Small intestine (tissue), 7 donors: ENCODE measurements at regions not wholly inside any gene's neighbourhood (a gene's known extent, or its start where the extent isn't known, plus 50 kb on each side); places are given as distances from the start of the nearest gene placed in this dataset.
A peak's percentile ranks its signal among the peaks of the same experiment; 100 is the strongest.

Experiments used
- DNase-seq, 2 donors: peaks; one replicate each; pipeline versions ENCODE4 v3.0.0 to v3.0.0-alpha.2; 2013
- FAIRE-seq: peaks from 2 replicates; lab custom pipeline; 2012; peaks lifted over from hg19 to GRCh38; lab: Jason Lieb, UNC
- H3K27ac ChIP-seq, 3 donors: one replicate each; pipeline ENCODE4 v1.5.1; 2013; ENCODE audit warnings: low read length in 2 of 3, mild to moderate bottlenecking in 2 of 3, control low read depth in 1 of 3, inconsistent platforms in 1 of 3, low read depth in 1 of 3, moderate library complexity in 1 of 3
- H3K27me3 ChIP-seq, 3 donors: one replicate each; pipeline ENCODE4 v1.6.1; 2013; ENCODE audit warnings: low read length in 3 of 3, inconsistent platforms in 1 of 3; ENCODE audit not compliant: control insufficient read depth in 3 of 3, insufficient read depth in 3 of 3
- H3K36me3 ChIP-seq, 3 donors: one replicate each; pipeline ENCODE4 v1.6.1; 2013; ENCODE audit warnings: low read length in 3 of 3, inconsistent platforms in 1 of 3, low read depth in 1 of 3, mild to moderate bottlenecking in 1 of 3, moderate library complexity in 1 of 3; ENCODE audit not compliant: control insufficient read depth in 3 of 3, insufficient read depth in 2 of 3
- H3K4me1 ChIP-seq, 3 donors: one replicate each; pipeline ENCODE4 v1.6.1; 2013; ENCODE audit warnings: low read length in 2 of 3, inconsistent platforms in 1 of 3, low read depth in 1 of 3, mild to moderate bottlenecking in 1 of 3, moderate library complexity in 1 of 3; ENCODE audit not compliant: control insufficient read depth in 3 of 3, insufficient read depth in 2 of 3
- H3K4me3 ChIP-seq, 3 donors: one replicate each; pipeline ENCODE4 v1.5.1; 2013; ENCODE audit warnings: low read length in 3 of 3, control low read depth in 1 of 3, inconsistent platforms in 1 of 3, low read depth in 1 of 3, mild to moderate bottlenecking in 1 of 3, moderate library complexity in 1 of 3
- H3K9me3 ChIP-seq, 2 donors: one replicate each; pipeline ENCODE4 v1.6.1; 2013; ENCODE audit warnings: low read depth in 1 of 2, low read length in 1 of 2; ENCODE audit not compliant: control insufficient read depth in 2 of 2, insufficient read depth in 1 of 2
- WGBS, 3 donors: extraction: QIAGEN DNeasy Blood & Tissue Kit; methylation state at CpG; one replicate each; pipeline ENCODE4 v1.1.7; 2013; 5-methylcytosine and 5-hydroxymethylcytosine counted together
- donor health status: healthy with polysubstance abuse.
- donor health status: control.
- donor health status: control.
- donor health status: Bipolar disorder and iron deficiency.
- donor health status: healthy.

DNA sequence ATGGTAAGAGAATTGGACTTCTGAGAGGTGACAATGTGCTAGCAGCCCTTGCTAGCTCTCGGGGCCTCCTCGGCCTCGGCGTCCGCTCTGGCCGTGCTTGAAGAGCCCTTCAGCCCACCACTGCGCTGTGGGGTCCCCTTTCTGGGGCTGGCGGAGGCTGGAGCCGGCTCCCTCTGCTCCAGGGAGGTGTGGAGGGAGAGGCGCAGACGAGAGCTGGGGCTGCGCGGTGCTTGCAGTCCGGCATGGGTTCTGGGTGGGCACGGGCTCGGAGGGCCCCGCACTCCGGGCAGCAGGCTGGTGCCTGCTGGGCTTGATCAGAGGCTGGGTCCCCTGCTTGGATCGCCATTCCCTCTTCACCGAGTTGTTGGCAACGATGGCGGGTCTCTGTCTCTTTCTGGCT, 226.4 kb upstream of the AMIGO2 start:
- DNase-seq (no peak), FAIRE-seq (no peak)
- H3K27ac ChIP-seq, result no peak overlapping the region
- H3K4me1 ChIP-seq, result peaks cover 0 to 2% (median 0%) of the 10 kb centered on the region in 3 donors
- H3K27me3 ChIP-seq, result no peaks in the 10 kb centered on the region
- H3K36me3 ChIP-seq, result no peaks in the 10 kb centered on the region
- H3K9me3 ChIP-seq, result no peaks in the 10 kb centered on the region
- no peak overlapping the region for H3K4me3 ChIP-seq
- 93 to 96% (median 93%) methylated on average over 22 of the region's 22 CpGs for WGBS, 3 donors

DNA sequence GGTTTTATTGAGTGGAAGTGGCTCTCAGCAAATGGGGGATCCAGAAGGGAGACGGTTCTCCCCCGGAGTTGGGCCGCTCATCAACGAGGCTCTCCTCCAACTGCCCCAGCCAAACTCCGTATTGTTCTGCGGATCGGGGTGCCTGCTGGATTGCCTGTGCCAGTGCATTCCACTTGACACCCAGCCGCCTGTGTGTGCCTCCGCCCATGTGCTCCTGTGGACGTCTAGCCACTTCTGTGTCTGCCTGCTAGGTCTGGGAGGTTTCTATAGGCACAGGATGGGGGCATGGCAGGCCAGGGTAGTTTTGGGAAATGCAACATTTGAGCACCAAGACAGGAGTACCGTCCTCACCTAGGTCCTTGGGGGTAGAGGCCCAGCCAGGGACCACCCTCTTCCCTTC, 225.7 kb upstream of the AMIGO2 start:
- no peaks in the 10 kb centered on the region for H3K36me3 ChIP-seq
- peaks cover 0 to 2% (median 0%) of the 10 kb centered on the region in 3 donors for H3K4me1 ChIP-seq
- no peak for FAIRE-seq
- H3K27me3 ChIP-seq, result no peaks in the 10 kb centered on the region
- H3K9me3 ChIP-seq, result no peaks in the 10 kb centered on the region
- no peak for DNase-seq
- H3K27ac ChIP-seq, result no peak overlapping the region
- 93 to 97% (median 93%) methylated on average over 11 of the region's 11 CpGs for WGBS, 3 donors
- H3K4me3 ChIP-seq, result no peak overlapping the region

DNA sequence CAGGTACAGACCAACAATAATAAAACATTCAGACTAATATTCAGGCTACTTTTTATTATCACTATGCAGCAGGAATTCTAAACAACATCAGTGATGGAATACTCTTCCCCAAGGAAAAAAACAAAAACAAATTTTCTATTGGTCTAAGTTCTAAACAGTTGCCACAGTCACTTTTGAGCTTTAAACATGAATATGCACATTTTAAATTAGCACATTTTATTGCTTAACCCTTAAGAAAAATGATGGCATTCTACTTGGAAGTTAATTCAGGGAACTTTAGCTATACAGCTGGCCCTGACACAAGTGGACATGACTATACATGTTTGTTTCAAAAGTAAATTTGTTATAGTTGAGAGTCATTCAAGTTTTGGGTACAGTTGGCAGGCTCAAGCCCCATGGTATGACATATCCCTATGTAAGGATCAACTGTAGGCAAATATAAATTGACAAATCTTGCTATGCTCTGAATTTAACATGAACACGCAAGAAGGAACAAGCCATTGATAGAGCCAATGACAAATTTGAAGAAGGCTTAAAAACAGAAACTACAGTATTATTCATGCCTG, 224.3 kb upstream of the AMIGO2 start:
- no peak for FAIRE-seq
- no peaks in the 10 kb centered on the region for H3K36me3 ChIP-seq
- no peak overlapping the region for H3K27ac ChIP-seq
- H3K9me3 ChIP-seq, result no peaks in the 10 kb centered on the region
- H3K4me1 ChIP-seq, result peaks cover 0 to 2% (median 0%) of the 10 kb centered on the region in 3 donors
- WGBS, 3 donors, result 97 to 100% (median 97%) methylated on average over 1 of the region's 1 CpG
- DNase-seq, result no peak
- H3K27me3 ChIP-seq, result no peaks in the 10 kb centered on the region
- H3K4me3 ChIP-seq, result no peak overlapping the region

DNA sequence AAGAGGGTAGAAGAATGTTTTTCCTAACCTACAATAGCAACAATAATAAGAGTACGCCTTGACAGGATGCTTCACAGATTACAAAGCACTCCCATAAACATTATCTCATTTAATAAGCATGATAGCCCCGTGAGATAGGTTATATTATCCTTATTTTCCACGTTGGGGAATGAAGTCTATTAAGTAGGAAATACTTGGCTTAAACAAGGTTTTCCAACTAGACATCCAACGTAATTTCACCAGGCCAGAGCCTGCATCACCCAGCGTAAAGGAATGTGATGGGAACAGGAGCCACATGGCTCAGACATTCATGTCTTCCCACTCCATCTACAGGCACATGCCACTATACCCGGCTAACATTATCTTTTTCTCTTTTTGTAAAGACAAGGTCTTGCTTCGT, 223.4 kb upstream of the AMIGO2 start:
- FAIRE-seq (no peak), DNase-seq (no peak)
- no peaks in the 10 kb centered on the region for H3K27me3 ChIP-seq
- 72 to 86% (median 82%) methylated on average over 7 of the region's 7 CpGs for WGBS, 3 donors
- H3K4me1 ChIP-seq, result peaks cover 0 to 2% (median 0%) of the 10 kb centered on the region in 3 donors
- no peaks in the 10 kb centered on the region for H3K9me3 ChIP-seq
- no peaks in the 10 kb centered on the region for H3K36me3 ChIP-seq
- H3K27ac ChIP-seq, result no peak overlapping the region
- H3K4me3 ChIP-seq, result no peak overlapping the region

DNA sequence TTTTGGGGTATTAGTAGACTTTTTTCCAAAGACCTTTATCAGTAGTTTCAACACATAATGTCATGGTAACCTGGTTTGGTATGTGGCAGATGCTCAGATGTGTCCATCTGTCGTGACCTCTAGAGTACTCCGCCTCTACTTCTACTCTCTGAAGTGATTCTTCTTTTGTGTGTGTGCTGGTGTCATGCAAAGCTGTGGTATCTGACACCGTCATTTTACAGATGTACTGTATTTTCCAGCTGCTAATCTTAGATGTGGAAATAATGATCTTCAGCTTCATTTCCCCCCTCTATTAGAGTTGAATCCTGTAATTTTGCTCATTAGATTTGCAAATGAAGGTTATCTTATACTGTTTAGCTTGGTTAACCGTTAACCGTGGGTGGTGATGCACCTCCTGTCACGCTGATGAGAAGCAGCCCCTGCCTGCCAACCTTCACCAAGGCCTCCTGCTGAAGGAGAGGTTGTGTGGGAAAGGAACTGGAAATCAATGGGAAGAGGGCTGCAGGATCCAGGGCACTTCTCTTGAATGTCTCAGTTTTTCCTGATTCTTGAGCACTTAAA, 222.4 kb upstream of the AMIGO2 start:
- Histone ChIP-seq H3K4me1 (no peaks in the 10 kb centered on the region), H3K4me3 (no peak overlapping the region), H3K36me3 (no peaks in the 10 kb centered on the region), H3K27ac (no peak overlapping the region), H3K27me3 (no peaks in the 10 kb centered on the region), H3K9me3 (no peaks in the 10 kb centered on the region)
- 53 to 58% (median 53%) methylated on average over 6 of the region's 6 CpGs for WGBS, 3 donors
- FAIRE-seq (no peak), DNase-seq (no peak)

DNA sequence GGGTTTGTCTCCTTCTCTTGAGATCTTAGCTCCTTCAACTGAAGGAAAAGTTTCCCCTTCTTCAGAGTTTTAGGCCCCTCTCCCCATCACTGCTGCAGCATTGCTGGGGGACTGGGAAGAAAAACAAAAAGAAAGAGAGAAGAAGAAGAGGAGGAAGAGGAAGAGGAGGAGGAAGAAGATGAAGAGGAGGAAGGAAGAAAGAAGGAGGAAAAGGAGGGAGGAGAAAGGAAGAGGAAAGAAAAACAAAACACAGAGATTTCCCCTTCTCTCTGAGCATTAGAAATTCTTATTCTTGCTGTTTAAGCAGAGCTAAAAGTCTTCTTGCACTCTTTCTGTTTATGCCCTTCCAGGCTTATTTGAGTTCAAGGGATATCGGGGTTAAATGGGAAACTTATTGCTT, 219.8 kb upstream of the AMIGO2 start:
- H3K9me3 ChIP-seq, result no peaks in the 10 kb centered on the region
- 63 to 75% (median 64%) methylated on average over 1 of the region's 1 CpG for WGBS, 3 donors
- no peaks in the 10 kb centered on the region for H3K36me3 ChIP-seq
- H3K4me3 ChIP-seq, result no peak overlapping the region
- DNase-seq, result no peak
- no peaks in the 10 kb centered on the region for H3K4me1 ChIP-seq
- FAIRE-seq, result no peak
- no peaks in the 10 kb centered on the region for H3K27me3 ChIP-seq
- H3K27ac ChIP-seq, result no peak overlapping the region

DNA sequence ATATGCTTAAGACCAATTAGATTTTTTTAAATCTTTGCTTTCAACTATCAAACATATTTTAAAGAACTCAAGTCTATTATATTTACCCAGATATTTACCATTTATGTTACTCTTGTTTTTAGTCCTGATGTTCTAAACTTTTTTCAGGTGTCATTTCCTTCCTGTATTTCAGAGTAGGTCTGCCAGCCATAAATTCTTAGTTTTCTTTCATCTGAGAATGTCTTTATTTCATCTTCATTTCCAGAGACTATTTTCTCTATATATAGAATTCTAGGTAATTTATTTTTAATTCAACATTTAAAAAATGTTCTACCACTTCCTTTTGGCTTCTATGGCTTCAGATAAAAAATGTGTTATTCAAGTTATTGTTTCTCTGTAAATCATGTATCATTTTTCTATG, 218.2 kb upstream of the AMIGO2 start:
- H3K27me3 ChIP-seq, result no peaks in the 10 kb centered on the region
- H3K27ac ChIP-seq, result no peak overlapping the region
- no peaks in the 10 kb centered on the region for H3K36me3 ChIP-seq
- DNase-seq, result no peak
- H3K9me3 ChIP-seq, result no peaks in the 10 kb centered on the region
- FAIRE-seq, result peak; percentile 30
- H3K4me1 ChIP-seq, result no peaks in the 10 kb centered on the region
- H3K4me3 ChIP-seq, result no peak overlapping the region

DNA sequence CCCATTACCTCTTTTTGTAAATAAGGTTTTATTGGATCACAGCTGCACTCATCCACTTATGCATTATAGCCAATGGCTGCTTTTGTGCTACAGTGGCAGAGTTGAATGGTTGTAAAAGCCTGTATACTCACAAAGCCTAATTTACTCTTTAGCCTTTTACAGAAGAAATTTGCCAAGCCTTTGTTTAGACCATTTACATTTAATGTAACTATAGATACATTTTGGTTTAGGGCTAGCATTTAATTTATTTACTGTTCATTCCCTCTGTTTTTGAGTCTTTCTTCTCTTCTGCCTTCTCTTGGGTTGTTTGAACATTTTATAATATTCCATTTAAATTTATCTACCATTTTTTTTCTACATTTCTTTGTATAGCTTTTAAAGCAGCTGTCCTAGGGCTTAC, 217.1 kb upstream of the AMIGO2 start:
- no peaks in the 10 kb centered on the region for H3K9me3 ChIP-seq
- no peak overlapping the region for H3K4me3 ChIP-seq
- FAIRE-seq, result no peak
- DNase-seq, result no peak
- no peaks in the 10 kb centered on the region for H3K36me3 ChIP-seq
- no peaks in the 10 kb centered on the region for H3K4me1 ChIP-seq
- no peak overlapping the region for H3K27ac ChIP-seq
- H3K27me3 ChIP-seq, result no peaks in the 10 kb centered on the region

DNA sequence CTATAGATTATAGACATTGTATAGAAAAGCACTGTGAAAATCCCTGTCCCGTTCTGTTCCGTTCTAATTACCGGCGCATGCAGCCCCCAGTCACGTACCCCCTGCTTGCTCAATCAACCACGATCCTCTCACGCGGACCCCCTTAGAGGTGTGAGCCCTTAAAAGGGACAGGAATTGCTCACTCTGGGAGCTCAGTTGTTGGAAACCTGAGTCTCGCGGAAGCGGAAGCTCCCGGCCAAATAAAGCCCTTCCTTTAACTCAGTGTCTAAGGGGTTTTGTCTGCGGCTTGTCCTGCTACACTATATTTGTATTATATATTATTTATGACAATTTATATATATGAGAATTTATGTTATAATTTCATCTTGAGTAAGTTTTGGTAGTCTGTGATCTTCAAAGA, 213.6 kb upstream of the AMIGO2 start:
- H3K4me3 ChIP-seq, result no peak overlapping the region
- FAIRE-seq, result no peak
- DNase-seq, result no peak
- H3K36me3 ChIP-seq, result no peaks in the 10 kb centered on the region
- H3K27ac ChIP-seq, result no peak overlapping the region
- no peaks in the 10 kb centered on the region for H3K9me3 ChIP-seq
- WGBS, 3 donors, result 89 to 96% (median 91%) methylated on average over 13 of the region's 13 CpGs
- no peaks in the 10 kb centered on the region for H3K4me1 ChIP-seq
- no peaks in the 10 kb centered on the region for H3K27me3 ChIP-seq
